IMR-90 (cell line): ENCODE measurements at regions not wholly inside any gene's neighbourhood (a gene's known extent, or its start where the extent isn't known, plus 50 kb on each side); places are given as distances from the start of the nearest gene placed in this dataset.

Experiments used
- ATAC-seq: fragments of 200-7000 bp; cut with Tn5 transposase; 2 replicates; pipeline ENCODE4 v1.9.1; 2020; ENCODE audit warnings: low read depth, mild to moderate bottlenecking, moderate library complexity
- BruUV-seq: library from RNA; stranded (reverse); fragments of 400-500 nt; replicated peaks from 2 replicates; lab custom pipeline; 2021; lab: Mats Ljungman, UMichigan
- CTCF ChIA-PET: fragments of 300-600 bp; formaldehyde crosslinking; extraction: SDS; loops from one replicate; lab custom pipeline; 2021; ENCODE audit warnings: antibody characterized with exemption; lab: Yijun Ruan, JAX
- POLR2A ChIA-PET: fragments of 300-600 bp; sonication (Branson Sonifier 250); formaldehyde crosslinking; loops from one replicate; lab custom pipeline; 2022; ENCODE audit warnings: antibody characterized with exemption; ENCODE audit not compliant: unreplicated experiment; lab: Charles Lee
- DNase-seq: peaks from one replicate; pipeline ENCODE4 v3.0.0; 2013
- H2AFZ ChIP-seq: replicated peaks from 2 replicates; pipeline ENCODE3; 2013; ENCODE audit warnings: low read length, mild to moderate bottlenecking; ENCODE audit not compliant: poor library complexity
- H2AK5ac ChIP-seq: 2 replicates; pipeline ENCODE4 v1.6.1; 2013; ENCODE audit warnings: low read depth, low read length, inconsistent platforms
- H2AK9ac ChIP-seq: replicated peaks from 2 replicates; pipeline ENCODE3; 2013; ENCODE audit warnings: mild to moderate bottlenecking, low read depth, low read length, moderate library complexity; ENCODE audit not compliant: poor library complexity
- H2BK120ac ChIP-seq: 2 replicates; pipeline ENCODE4 v1.6.1; 2013; ENCODE audit warnings: low read depth, low read length, inconsistent platforms
- H2BK15ac ChIP-seq: 3 replicates; pipeline ENCODE4 v1.6.1; 2013; ENCODE audit warnings: low read depth, low read length, inconsistent platforms
- H2BK20ac ChIP-seq: 2 replicates; pipeline ENCODE4 v1.6.1; 2013; ENCODE audit warnings: low read depth, mild to moderate bottlenecking, inconsistent platforms, low read length, moderate library complexity
- H2BK5ac ChIP-seq: 2 replicates; pipeline ENCODE4 v1.6.1; 2013; ENCODE audit warnings: mild to moderate bottlenecking, low read depth, low read length, inconsistent platforms; ENCODE audit not compliant: poor library complexity, severe bottlenecking
- H3K14ac ChIP-seq: replicated peaks from 2 replicates; pipeline ENCODE4 v1.6.1; 2013; ENCODE audit warnings: low read depth, low read length, inconsistent platforms
- H3K18ac ChIP-seq: 2 replicates; pipeline ENCODE4 v1.6.1; 2013; ENCODE audit warnings: low read depth, low read length, control low read depth
- H3K23ac ChIP-seq: 2 replicates; pipeline ENCODE4 v1.6.1; 2013; ENCODE audit warnings: low read depth, low read length, inconsistent platforms
- H3K27ac ChIP-seq: 2 replicates; pipeline ENCODE4 v1.5.1; 2013; ENCODE audit warnings: mild to moderate bottlenecking, control low read depth, low read length; ENCODE audit not compliant: insufficient read depth
- H3K27me3 ChIP-seq: 2 replicates; pipeline ENCODE4 v1.6.1; 2013; ENCODE audit warnings: low read length; ENCODE audit not compliant: control insufficient read depth, insufficient read depth
- H3K36me3 ChIP-seq: 2 replicates; pipeline ENCODE4 v1.6.1; 2013; ENCODE audit warnings: low read length, mixed read lengths; ENCODE audit not compliant: control insufficient read depth, insufficient read depth
- H3K4ac ChIP-seq: 2 replicates; pipeline ENCODE4 v1.6.1; 2013; ENCODE audit warnings: low read depth, low read length, inconsistent platforms
- H3K4me1 ChIP-seq: 2 replicates; pipeline ENCODE4 v1.6.1; 2013; ENCODE audit warnings: low read length, mixed read lengths; ENCODE audit not compliant: control insufficient read depth, insufficient read depth
- H3K4me2 ChIP-seq: 2 replicates; pipeline ENCODE4 v1.6.1; 2013; ENCODE audit warnings: low read depth, mild to moderate bottlenecking, control low read depth, low read length, moderate library complexity
- H3K4me3 ChIP-seq: 2 replicates; pipeline ENCODE4 v1.5.1; 2013; ENCODE audit warnings: low read depth, mild to moderate bottlenecking, control low read depth, low read length, moderate library complexity; ENCODE audit not compliant: insufficient read depth
- H3K56ac ChIP-seq: 2 replicates; pipeline ENCODE4 v1.6.1; 2013; ENCODE audit warnings: low read length, inconsistent platforms; ENCODE audit not compliant: insufficient read depth; ENCODE audit errors: extremely low read depth
- H3K79me1 ChIP-seq, 2 experiments: 2 replicates each; pipeline ENCODE4 v1.6.1; 2013; ENCODE audit warnings: low read length in 2 of 2, inconsistent platforms in 1 of 2, low read depth in 1 of 2
- H3K9ac ChIP-seq: 2 replicates; pipeline ENCODE4 v1.6.1; 2013; ENCODE audit warnings: low read depth, low read length, control low read depth
- H3K9me1 ChIP-seq: 2 replicates; pipeline ENCODE4 v1.6.1; 2013; ENCODE audit warnings: low read length, inconsistent platforms; ENCODE audit not compliant: insufficient read depth
- H3K9me3 ChIP-seq: 2 replicates; pipeline ENCODE4 v1.6.1; 2013; ENCODE audit warnings: low read length; ENCODE audit not compliant: control insufficient read depth, insufficient read depth
- H4K20me1 ChIP-seq: 2 replicates; pipeline ENCODE4 v1.6.1; 2013; ENCODE audit warnings: low read length, inconsistent platforms; ENCODE audit not compliant: insufficient read depth
- H4K5ac ChIP-seq: 2 replicates; pipeline ENCODE4 v1.6.1; 2013; ENCODE audit warnings: mild to moderate bottlenecking, low read depth, low read length, control low read depth
- H4K8ac ChIP-seq, 2 experiments: 2 replicates each; pipeline ENCODE4 v1.6.1; 2013; ENCODE audit warnings: low read depth in 2 of 2, low read length in 2 of 2, control low read depth in 1 of 2, inconsistent platforms in 1 of 2
- H4K91ac ChIP-seq: 2 replicates; pipeline ENCODE4 v1.6.1; 2013; ENCODE audit warnings: low read depth, low read length, inconsistent platforms; ENCODE audit not compliant: insufficient read depth
- BHLHE40 ChIP-seq: fragments of 150-350 bp; IDR thresholded peaks from 2 replicates; pipeline ENCODE4 v1.6.1; 2016; ENCODE audit warnings: mild to moderate bottlenecking, low read depth, low read length
- CEBPB ChIP-seq: IDR thresholded peaks from 2 replicates; pipeline ENCODE4 v1.6.1; 2012; ENCODE audit warnings: low read depth, low read length, improper control_type of control experiment
- ELK1 ChIP-seq: fragments of 150-350 bp; IDR thresholded peaks from 2 replicates; pipeline ENCODE4 v1.6.1; 2016; ENCODE audit warnings: low read depth, mild to moderate bottlenecking, low read length, moderate library complexity, borderline replicate concordance
- FOS ChIP-seq: fragments of 150-350 bp; IDR thresholded peaks from 2 replicates; pipeline ENCODE4 v1.6.1; 2016; ENCODE audit warnings: low read depth, low read length
- MAZ ChIP-seq: IDR thresholded peaks from 2 replicates; pipeline ENCODE4 v1.6.1; 2012; ENCODE audit warnings: low read depth, mild to moderate bottlenecking, low read length, improper control_type of control experiment, moderate library complexity, borderline replicate concordance
- MXI1 ChIP-seq: IDR thresholded peaks from 2 replicates; pipeline ENCODE4 v1.6.1; 2012; ENCODE audit warnings: low read depth, mild to moderate bottlenecking, low read length, moderate library complexity, borderline replicate concordance
- NFE2L2 ChIP-seq: fragments of 150-350 bp; IDR thresholded peaks from 2 replicates; pipeline ENCODE4 v1.6.1; 2016; ENCODE audit warnings: low read depth, mild to moderate bottlenecking, low read length
- POLR2A ChIP-seq: IDR thresholded peaks from 2 replicates; pipeline ENCODE4 v1.6.1; 2012; ENCODE audit warnings: mild to moderate bottlenecking, low read depth, low read length
- RAD21 ChIP-seq: IDR thresholded peaks from 2 replicates; pipeline ENCODE4 v1.6.1; 2012; ENCODE audit warnings: low read length, improper control_type of control experiment
- RCOR1 ChIP-seq: IDR thresholded peaks from 2 replicates; pipeline ENCODE4 v1.6.1; 2012; ENCODE audit warnings: mild to moderate bottlenecking, low read length, improper control_type of control experiment; ENCODE audit not compliant: insufficient replicate concordance
- RFX5 ChIP-seq: IDR thresholded peaks from 2 replicates; pipeline ENCODE4 v1.8.0; 2012; ENCODE audit warnings: low read depth, mild to moderate bottlenecking, low read length, moderate library complexity
- USF2 ChIP-seq: fragments of 150-350 bp; IDR thresholded peaks from 2 replicates; pipeline ENCODE4 v1.6.1; 2017; ENCODE audit warnings: mild to moderate bottlenecking, antibody characterized with exemption, low read length, low read depth
- WGBS, 2 experiments: methylation state at CpG; one replicate each; pipeline versions ENCODE4 v1.1.5 to v1.1.7; 2013; ENCODE audit warnings: missing lambda C conversion rate in 2 of 2; ENCODE audit not compliant: insufficient read length in 1 of 2; ENCODE audit errors: extremely low coverage in 2 of 2; 5-methylcytosine and 5-hydroxymethylcytosine counted together
- dilution Hi-C: fragments of 300-500 bp; cut with HindIII; formaldehyde crosslinking; loops from one replicate; pipeline ENCODE4 v1.14.3; 2018; ENCODE audit warnings: low sequenced_read_pairs; ENCODE audit not compliant: unreplicated experiment
- in situ Hi-C: fragments of 300-500 bp; cut with MboI; formaldehyde crosslinking; loops from 3 replicates; pipeline ENCODE4 v1.14.3; 2019; ENCODE audit warnings: low sequenced_read_pairs, inconsistent platforms, mixed read lengths
- intact Hi-C: fragments of 100-400 bp; cut with micrococcal nuclease; formaldehyde crosslinking; loops from 2 replicates; pipeline ENCODE4 v1.10.0; 2022

GRCh38 chr22:34454598-34454997 lies 534.3 kb upstream of the LARGE1 start:
- H2BK20ac ChIP-seq, result no peak overlapping the region
- H3K4me2 ChIP-seq, result no peak overlapping the region
- DNase-seq, result no peak
- no peaks in the 10 kb centered on the region for H3K36me3 ChIP-seq
- no peak overlapping the region for H3K9ac ChIP-seq
- no peak overlapping the region for H2BK15ac ChIP-seq
- no peak for ATAC-seq
- H3K79me1 ChIP-seq, result no peaks in the 10 kb centered on the region
- H2AFZ ChIP-seq, result no peak overlapping the region
- H3K4me3 ChIP-seq, result no peak overlapping the region
- no peak overlapping the region for H2AK9ac ChIP-seq
- in situ Hi-C loops, result no loop called here
- H3K4me1 ChIP-seq, result no peaks in the 10 kb centered on the region
- H3K23ac ChIP-seq, result no peak overlapping the region
- no peak overlapping the region for H3K14ac ChIP-seq
- no TSS peak for BruUV-seq
- H2AK5ac ChIP-seq, result no peak overlapping the region
- no peak overlapping the region for H3K4ac ChIP-seq
- no peak overlapping the region for H2BK120ac ChIP-seq
- no peak overlapping the region for H3K18ac ChIP-seq
- no peak overlapping the region for H3K56ac ChIP-seq
- peaks cover 22% of the 10 kb centered on the region for H3K9me3 ChIP-seq
- CTCF ChIA-PET, result no interaction called here
- no peak overlapping the region for H4K91ac ChIP-seq
- H4K5ac ChIP-seq, result no peak overlapping the region
- 20% methylated on average over 1 of the region's 2 CpGs; no CpG with 5 or more reads in 1 of the 2 experiments for WGBS, 2 experiments
- no peak overlapping the region for H3K27ac ChIP-seq
- no peak overlapping the region for H4K8ac ChIP-seq
- H3K27me3 ChIP-seq, result no peaks in the 10 kb centered on the region
- intact Hi-C loops, result no loop called here
- H2BK5ac ChIP-seq, result no peak overlapping the region
- H4K20me1 ChIP-seq, result no peaks in the 10 kb centered on the region
- TF ChIP-seq USF2 (no peak), MXI1 (no peak), BHLHE40 (no peak), RCOR1 (no peak), NFE2L2 (no peak), MAZ (no peak), FOS (no peak), RAD21 (no peak), CEBPB (no peak), POLR2A (no peak), RFX5 (no peak), ELK1 (no peak)
- POLR2A ChIA-PET, result no interaction called here
- dilution Hi-C loops, result no loop called here
- no peaks in the 10 kb centered on the region for H3K9me1 ChIP-seq
